Hematopoietic multipotent progenitor cell (in vitro differentiated cells): ENCODE measurements at regions not wholly inside any gene's neighbourhood (a gene's known extent, or its start where the extent isn't known, plus 50 kb on each side); places are given as distances from the start of the nearest gene placed in this dataset.

Experiments used
- DNase-seq, 3 donors: peaks; one replicate each; pipeline ENCODE4 v3.0.0-alpha.2; 2011 to 2015; ENCODE audit warnings: low read depth in 2 of 3, low spot score in 2 of 3

GRCh38 chr9:88077071-88077617, 61.1 kb downstream of the SPATA31C2 start:
- peak in 1 of 3 donors; percentile 7 for DNase-seq

- peak; percentile 5 to 90 (median 86) for DNase-seq
Observed at GRCh38 chr9:88076286-88077070, 61.8 kb downstream of the SPATA31C2 start.

GRCh38 chr9:88075966-88076285, 62.3 kb downstream of the SPATA31C2 start:
- DNase-seq = no peak

DNA sequence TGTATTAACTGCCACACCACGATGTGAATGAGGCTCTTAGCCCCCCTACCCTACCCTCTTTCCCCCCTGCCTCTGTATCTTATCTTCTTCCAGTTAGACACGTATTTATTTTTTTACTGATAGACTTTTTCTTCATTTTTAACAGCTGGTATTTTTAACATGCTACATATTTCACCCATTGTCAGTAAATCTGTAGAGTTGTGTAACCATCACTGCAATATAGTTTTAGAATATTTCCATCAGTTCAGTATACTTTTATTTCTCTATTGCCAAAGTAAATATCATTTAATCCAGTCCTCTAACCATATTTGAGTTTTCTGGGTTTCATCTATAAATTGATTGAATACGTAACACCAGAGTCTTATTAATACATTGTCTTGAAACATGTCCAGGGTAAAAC, 62.8 kb downstream of the SPATA31C2 start:
- no peak for DNase-seq

- DNase-seq = no peak
Observed at GRCh38 chr9:88074931-88075330, 63.3 kb downstream of the SPATA31C2 start.

DNA sequence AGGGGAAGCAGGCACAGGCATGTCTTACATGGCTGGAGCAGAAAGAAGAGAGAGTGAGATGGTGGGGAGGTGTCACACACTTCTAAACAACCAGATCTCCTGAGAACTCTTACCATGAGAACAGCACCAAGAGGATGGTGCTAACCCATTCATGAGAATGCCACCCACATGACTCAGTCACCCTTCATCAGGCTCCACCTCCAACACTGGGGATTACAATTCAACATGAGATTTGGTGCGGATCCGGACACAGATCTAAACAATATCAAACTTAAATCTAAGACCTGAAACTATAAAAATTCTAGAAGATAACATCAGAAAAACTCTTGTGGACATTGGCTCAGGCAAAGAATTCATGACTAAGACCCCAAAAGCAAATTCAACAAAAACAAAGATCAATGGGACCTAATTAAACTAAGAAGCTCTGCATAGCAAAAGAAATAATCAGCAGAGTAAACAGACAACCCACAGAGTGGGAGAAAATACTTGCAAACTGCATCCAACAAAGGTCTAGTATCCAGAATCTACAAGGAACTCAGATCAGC, 65.4 kb downstream of the SPATA31C2 start:
- no peak for DNase-seq

GRCh38 chr9:88071331-88071730, 66.9 kb downstream of the SPATA31C2 start:
- DNase-seq = no peak

DNA sequence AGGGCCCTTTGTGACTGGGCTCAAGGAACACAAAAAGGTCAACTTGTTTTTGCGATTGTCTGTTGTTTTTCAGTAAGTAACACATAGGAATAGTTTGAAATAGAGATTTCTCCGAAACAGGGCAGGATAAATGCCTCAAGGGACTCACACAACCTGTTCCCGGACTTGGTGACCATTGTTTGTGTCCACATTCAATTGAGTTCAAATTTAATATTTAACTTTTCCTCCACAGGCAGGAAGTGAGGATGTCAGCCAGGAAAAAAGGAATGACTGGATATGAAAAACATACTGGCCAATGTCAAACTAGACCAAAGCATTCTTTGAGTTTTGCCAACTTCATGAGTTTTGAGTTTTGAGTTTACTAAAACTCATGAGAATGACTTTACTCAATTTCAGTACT, 72.7 kb downstream of the SPATA31C2 start:
- DNase-seq = no peak

- no peak for DNase-seq
Observed at GRCh38 chr9:88064554-88064953, 73.7 kb downstream of the SPATA31C2 start.

GRCh38 chr9:88060746-88061145, 77.5 kb downstream of the SPATA31C2 start:
- no peak for DNase-seq

DNA sequence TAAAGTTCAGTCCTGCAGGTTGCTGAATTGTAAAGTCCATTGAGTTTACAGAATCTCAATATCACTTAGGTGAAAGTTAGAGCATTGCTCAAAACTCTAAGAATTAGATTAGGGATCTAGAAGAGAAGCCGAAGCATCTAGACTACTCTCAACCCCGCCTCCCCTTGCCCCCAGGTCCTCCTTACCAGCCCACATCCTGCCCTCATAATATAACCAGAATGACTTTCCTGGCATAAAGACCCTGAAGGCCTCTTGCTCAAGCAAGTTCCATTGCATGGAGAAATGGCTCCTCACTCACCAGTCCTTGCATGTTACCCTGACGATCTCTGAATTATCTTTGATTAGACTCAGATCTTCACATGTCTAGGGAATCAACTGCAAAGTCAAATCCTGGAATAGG, 78.8 kb downstream of the SPATA31C2 start:
- no peak for DNase-seq

DNA sequence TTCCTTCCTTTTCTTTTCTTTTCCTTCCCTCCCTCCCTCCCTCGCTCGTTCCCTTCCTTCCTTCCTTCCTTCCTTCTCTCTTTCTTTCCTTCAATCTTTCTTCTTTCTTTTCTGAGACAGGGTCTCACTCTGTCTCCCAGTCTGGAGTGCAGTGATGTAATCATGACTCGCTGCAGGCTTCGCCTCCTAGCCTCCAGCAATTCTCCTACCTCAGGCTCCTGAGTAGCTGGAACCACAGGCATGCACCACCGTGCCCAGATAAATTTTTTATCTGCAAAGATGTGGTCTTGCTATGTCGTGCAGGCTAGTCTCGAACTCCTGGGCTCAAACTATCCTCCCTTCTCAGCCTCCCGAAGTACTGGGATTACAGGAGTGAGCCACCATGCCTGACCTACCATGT, 81.4 kb downstream of the SPATA31C2 start:
- DNase-seq = no peak

GRCh38 chr9:88053856-88054501, 79.6 kb upstream of the CDK20 start:
- no peak for DNase-seq

- DNase-seq = no peak
Observed at GRCh38 chr9:88052321-88052965, 78.1 kb upstream of the CDK20 start.

DNA sequence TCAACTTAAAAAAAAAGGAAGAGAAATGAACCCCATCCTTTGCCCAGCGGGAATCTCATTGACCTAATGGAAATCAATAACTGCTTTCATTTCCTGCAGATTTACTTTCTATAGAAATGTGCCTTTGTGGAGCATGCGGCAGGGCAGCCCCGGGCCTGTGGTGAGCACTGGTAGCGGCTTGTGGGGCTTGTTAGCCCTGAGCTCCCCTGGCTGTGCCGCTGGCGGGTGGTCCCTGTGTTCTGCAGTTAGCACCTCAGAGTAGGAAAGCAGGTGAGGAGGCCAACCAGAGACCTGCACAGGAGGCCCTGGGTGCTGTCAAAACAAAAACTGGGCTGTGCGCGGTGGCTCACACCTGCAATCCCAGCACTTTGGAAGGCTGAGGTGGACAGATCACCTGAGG, 76.8 kb upstream of the CDK20 start:
- DNase-seq = no peak

- no peak for DNase-seq
Observed at GRCh38 chr9:88049677-88050307, 75.5 kb upstream of the CDK20 start.

DNA sequence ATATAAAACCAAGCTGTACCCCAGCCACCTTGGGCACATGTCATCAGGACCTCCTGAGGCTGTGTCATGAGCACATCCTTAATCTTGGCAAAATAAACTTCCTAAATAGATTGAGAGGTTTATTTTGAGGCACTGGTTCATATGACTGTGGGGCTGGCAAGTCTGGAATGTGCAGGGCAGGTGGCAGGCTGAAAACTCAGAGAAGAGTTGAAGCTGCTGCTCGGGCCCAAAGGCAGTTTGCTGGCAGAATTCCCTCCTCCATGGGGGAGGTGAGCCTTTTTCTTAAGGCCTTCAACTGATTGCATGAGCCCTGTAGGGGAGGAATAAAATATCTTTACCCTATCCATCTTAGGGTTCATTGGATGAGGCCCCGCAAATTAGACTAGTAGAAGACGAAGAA, 72.2 kb upstream of the CDK20 start:
- DNase-seq = no peak

- no peak for DNase-seq
Observed at GRCh38 chr9:88045686-88046085, 71.4 kb upstream of the CDK20 start.

DNA sequence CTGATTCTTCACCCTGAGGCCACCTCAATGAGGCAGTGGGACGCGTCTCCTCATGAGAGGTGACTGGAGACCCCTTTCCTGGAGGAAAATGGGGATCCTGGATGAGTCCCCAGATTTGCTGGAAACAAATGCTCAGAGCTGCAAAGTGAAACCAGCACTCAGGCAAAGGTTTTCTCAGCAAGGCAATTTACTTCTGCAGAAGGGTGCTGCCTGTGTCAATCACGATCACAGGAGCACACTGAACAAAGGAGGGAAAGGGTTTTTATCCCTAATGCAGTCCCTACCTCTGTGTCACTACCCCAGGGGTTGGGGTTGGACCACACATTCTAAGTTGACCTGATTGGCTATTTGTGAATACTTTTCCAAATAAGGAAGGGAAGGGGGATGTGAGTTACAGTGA, 69.9 kb upstream of the CDK20 start:
- DNase-seq = no peak

- no peak for DNase-seq
Observed at GRCh38 chr9:88043647-88044046, 69.3 kb upstream of the CDK20 start.

DNA sequence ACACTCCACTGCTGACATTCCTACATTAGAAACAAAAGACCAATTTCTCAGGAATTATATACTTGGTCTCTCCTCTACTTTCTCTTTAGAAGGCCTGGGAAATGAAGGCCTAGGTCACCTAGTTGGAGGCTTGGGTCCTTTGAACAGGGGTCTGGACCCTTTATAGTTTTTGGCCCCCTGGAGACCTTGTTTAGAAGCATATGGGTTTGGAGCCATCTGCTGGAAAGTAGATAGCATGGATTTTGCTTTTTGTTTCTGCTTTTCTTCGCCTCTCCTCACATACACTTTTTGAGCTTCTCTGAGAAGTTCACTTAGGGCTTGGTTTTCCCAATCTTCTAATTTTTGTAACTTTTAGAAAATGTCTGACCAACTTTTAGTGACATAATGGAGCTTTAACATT, 67.1 kb upstream of the CDK20 start:
- DNase-seq = peak in 2 of 3 donors; percentile 6 to 28
